ENCODE measurements at regions not wholly inside any gene's neighbourhood (a gene's known extent, or its start where the extent isn't known, plus 50 kb on each side); places are given as distances from the start of the nearest gene placed in this dataset.

DNA sequence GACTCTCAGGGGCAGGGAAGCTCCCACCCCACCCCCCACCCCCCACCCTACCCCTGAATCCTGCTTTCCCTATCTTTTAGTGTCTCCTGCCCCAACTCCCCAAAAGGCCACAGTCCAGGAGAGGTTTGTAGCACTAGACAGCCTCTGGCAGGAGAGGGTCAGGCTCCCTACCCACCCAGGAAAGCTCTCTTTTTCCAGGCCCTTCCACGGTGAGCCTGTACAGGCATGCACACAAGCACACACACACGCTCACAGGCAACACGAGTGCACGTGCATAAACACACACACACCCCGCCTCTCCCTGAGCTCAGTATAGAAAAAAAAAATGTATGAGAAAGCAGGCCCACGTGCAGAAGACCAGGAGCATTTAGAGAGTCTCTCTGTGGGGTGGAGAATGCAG lies 414.0 kb downstream of the MN1 start:
- no peak for TF ChIP-seq POLR2A (IDR thresholded peaks at IDR 0.05)
- TF ChIP-seq, protein P1, sequence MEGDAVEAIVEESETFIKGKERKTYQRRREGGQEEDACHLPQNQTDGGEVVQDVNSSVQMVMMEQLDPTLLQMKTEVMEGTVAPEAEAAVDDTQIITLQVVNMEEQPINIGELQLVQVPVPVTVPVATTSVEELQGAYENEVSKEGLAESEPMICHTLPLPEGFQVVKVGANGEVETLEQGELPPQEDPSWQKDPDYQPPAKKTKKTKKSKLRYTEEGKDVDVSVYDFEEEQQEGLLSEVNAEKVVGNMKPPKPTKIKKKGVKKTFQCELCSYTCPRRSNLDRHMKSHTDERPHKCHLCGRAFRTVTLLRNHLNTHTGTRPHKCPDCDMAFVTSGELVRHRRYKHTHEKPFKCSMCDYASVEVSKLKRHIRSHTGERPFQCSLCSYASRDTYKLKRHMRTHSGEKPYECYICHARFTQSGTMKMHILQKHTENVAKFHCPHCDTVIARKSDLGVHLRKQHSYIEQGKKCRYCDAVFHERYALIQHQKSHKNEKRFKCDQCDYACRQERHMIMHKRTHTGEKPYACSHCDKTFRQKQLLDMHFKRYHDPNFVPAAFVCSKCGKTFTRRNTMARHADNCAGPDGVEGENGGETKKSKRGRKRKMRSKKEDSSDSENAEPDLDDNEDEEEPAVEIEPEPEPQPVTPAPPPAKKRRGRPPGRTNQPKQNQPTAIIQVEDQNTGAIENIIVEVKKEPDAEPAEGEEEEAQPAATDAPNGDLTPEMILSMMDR (IDR thresholded peaks at IDR 0.05) = no peak
- no peak for TF ChIP-seq EP300 (IDR thresholded peaks at IDR 0.05)
